GM06990 (cell line): ENCODE measurements at regions not wholly inside any gene's neighbourhood (a gene's known extent, or its start where the extent isn't known, plus 50 kb on each side); places are given as distances from the start of the nearest gene placed in this dataset.

Experiments
- DNase-seq: peaks from one replicate; pipeline ENCODE4 v3.0.0-alpha.2; 2011; ENCODE audit not compliant: insufficient read length; ENCODE audit errors: extremely low read depth
- H3K27me3 ChIP-seq: replicated peaks from 2 replicates; pipeline ENCODE4 v1.6.0; 2011; ENCODE audit warnings: low read length; ENCODE audit not compliant: control insufficient read depth, insufficient read depth
- H3K36me3 ChIP-seq: 2 replicates; pipeline ENCODE4 v1.5.1; 2011; ENCODE audit warnings: low read length; ENCODE audit not compliant: control insufficient read depth, insufficient read depth
- H3K4me3 ChIP-seq: replicated peaks from 2 replicates; pipeline ENCODE4 v1.5.1; 2011; ENCODE audit warnings: low read depth, mild to moderate bottlenecking, control low read depth, low read length
- CTCF ChIP-seq: IDR thresholded peaks from 2 replicates; pipeline ENCODE4 v1.5.1; 2011; ENCODE audit warnings: low read length, control low read depth, mild to moderate bottlenecking, inconsistent platforms; ENCODE audit not compliant: insufficient read depth, poor library complexity, severe bottlenecking

- H3K36me3 ChIP-seq = no peaks in the 10 kb centered on the region
- H3K4me3 ChIP-seq = no peak overlapping the region
- H3K27me3 ChIP-seq = peaks cover under 1% of the 10 kb centered on the region; the same call in 1 of the 2 replicates
- TF ChIP-seq CTCF = no peak
- no peak for DNase-seq
Measured at GRCh38 chr12:132439333-132439904, 50.5 kb upstream of the FBRSL1 start.

DNA sequence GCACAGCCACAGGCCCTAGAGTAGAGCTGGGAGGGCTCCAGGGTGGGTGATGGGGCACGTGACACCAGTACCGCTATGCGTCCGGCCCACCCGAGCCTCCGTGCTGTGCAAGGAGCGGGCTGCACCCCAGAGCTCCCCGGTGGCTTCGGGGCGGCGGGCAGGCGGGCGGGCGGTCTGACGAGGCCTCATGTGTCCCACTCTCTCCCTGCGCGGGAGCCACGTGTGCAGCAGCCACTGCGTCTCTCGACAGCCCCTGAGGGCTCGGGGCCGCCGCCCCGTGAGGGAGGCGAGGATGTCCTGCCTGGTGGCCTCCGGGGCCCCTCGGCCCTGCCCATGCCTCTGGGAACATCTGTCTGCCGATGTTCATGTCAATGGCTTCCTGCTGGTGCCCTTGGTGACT, 51.2 kb upstream of the FBRSL1 start:
- TF ChIP-seq CTCF = no peak
- DNase-seq = no peak
- peaks cover 2% of the 10 kb centered on the region for H3K27me3 ChIP-seq
- no peaks in the 10 kb centered on the region for H3K36me3 ChIP-seq
- H3K4me3 ChIP-seq = no peak overlapping the region

GRCh38 chr12:132437943-132438700, 51.8 kb upstream of the FBRSL1 start:
- H3K27me3 ChIP-seq = peaks cover 2% of the 10 kb centered on the region
- H3K4me3 ChIP-seq = no peak overlapping the region
- no peak for DNase-seq
- no peaks in the 10 kb centered on the region for H3K36me3 ChIP-seq
- TF ChIP-seq CTCF = no peak

DNA sequence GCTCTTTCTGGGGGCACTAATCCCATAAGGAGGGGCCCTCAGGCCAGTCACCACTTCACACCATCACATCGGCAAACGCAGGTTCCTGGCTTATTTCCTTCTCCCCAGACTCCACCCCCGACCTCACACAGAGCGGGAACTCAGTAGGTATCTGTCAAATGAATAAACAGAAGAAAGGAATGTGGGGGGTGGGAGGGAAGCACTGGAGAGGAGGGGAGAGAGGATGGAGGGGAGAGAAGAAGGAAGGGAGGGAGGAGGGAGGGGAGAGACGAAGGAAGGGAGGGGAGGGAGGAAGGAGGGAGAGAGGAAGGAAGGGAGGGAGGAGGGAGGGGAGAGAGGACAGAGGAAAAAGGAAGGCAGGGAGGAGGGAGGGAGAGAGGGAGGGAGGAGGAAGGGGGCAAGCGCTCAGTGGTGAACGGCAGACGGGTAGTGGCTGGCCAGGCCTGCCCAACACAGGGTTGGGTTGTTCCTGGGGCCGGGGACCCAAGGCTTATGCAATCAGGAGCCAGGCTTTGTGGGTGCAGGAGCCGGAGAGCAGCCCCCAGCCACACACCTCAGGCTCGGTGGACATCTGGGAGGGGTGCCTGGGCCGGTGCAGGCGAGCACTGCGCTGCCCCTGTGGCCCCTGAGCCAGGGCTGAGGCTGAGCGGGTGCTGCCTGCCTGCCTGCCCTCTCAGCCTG, 52.6 kb upstream of the FBRSL1 start:
- TF ChIP-seq CTCF = no peak
- Histone ChIP-seq H3K4me3 (no peak overlapping the region), H3K27me3 (peaks cover 2% of the 10 kb centered on the region), H3K36me3 (no peaks in the 10 kb centered on the region)
- DNase-seq = no peak

GRCh38 chr12:132436791-132437251, 53.1 kb upstream of the FBRSL1 start:
- peaks cover 2% of the 10 kb centered on the region for H3K27me3 ChIP-seq
- DNase-seq = no peak
- no peak overlapping the region for H3K4me3 ChIP-seq
- H3K36me3 ChIP-seq = no peaks in the 10 kb centered on the region
- no peak for TF ChIP-seq CTCF
